NCI-H345 treated with DMSO at 0.1 percent for 48 hours (cell line): ENCODE measurements at regions not wholly inside any gene's neighbourhood (a gene's known extent, or its start where the extent isn't known, plus 50 kb on each side); places are given as distances from the start of the nearest gene placed in this dataset.

ENCODE experiments used
- DNase-seq: peaks from one replicate; lab custom pipeline; 2025; ENCODE audit not compliant: unreplicated experiment; lab: John Stamatoyannopoulos, UW

- DNase-seq: no peak
Observed at GRCh38 chr6:1094306-1094705, 217.6 kb upstream of the FOXQ1 start.

GRCh38 chr6:1091900-1092299 lies 220.0 kb upstream of the FOXQ1 start:
- DNase-seq: no peak

GRCh38 chr6:1089859-1090258 lies 222.0 kb upstream of the FOXQ1 start:
- DNase-seq: no peak

GRCh38 chr6:1088492-1089001 lies 223.4 kb upstream of the FOXQ1 start:
- no peak for DNase-seq

GRCh38 chr6:1087154-1087843 lies 224.6 kb upstream of the FOXQ1 start:
- no peak for DNase-seq

GRCh38 chr6:1086446-1087153 lies 225.3 kb upstream of the FOXQ1 start:
- DNase-seq: no peak

GRCh38 chr6:1082285-1082935 lies 229.5 kb upstream of the FOXQ1 start:
- DNase-seq: no peak

- no peak for DNase-seq
Observed at GRCh38 chr6:1081551-1082284, 230.2 kb upstream of the FOXQ1 start.

- no peak for DNase-seq
Observed at GRCh38 chr6:1080453-1081337, 231.2 kb upstream of the FOXQ1 start.

GRCh38 chr6:1079525-1079924 lies 232.4 kb upstream of the FOXQ1 start:
- DNase-seq: no peak

GRCh38 chr6:1077478-1078416 lies 234.2 kb upstream of the FOXQ1 start:
- no peak for DNase-seq

GRCh38 chr6:1076531-1077459 lies 235.1 kb upstream of the FOXQ1 start:
- no peak for DNase-seq

- no peak for DNase-seq
Observed at GRCh38 chr6:1075880-1076279, 236.0 kb upstream of the FOXQ1 start.

- DNase-seq: no peak
Observed at GRCh38 chr6:1075444-1075843, 236.5 kb upstream of the FOXQ1 start.

- DNase-seq: no peak
Observed at GRCh38 chr6:1070085-1070521, 241.8 kb upstream of the FOXQ1 start.

GRCh38 chr6:1068905-1069304 lies 243.0 kb upstream of the FOXQ1 start:
- no peak for DNase-seq

GRCh38 chr6:1068068-1068467 lies 243.8 kb upstream of the FOXQ1 start:
- DNase-seq: no peak

- no peak for DNase-seq
Observed at GRCh38 chr6:1067346-1067745, 244.6 kb upstream of the FOXQ1 start.
